GM19372 (cell line): ENCODE measurements at regions not wholly inside any gene's neighbourhood (a gene's known extent, or its start where the extent isn't known, plus 50 kb on each side); places are given as distances from the start of the nearest gene placed in this dataset.

ENCODE experiments used
- ATAC-seq: cut with Tn5 transposase; IDR thresholded peaks from one replicate; pipeline ENCODE4 v1.9.1; 2021; ENCODE audit warnings: mild to moderate bottlenecking, low read depth, moderate library complexity; ENCODE audit not compliant: unreplicated experiment

DNA sequence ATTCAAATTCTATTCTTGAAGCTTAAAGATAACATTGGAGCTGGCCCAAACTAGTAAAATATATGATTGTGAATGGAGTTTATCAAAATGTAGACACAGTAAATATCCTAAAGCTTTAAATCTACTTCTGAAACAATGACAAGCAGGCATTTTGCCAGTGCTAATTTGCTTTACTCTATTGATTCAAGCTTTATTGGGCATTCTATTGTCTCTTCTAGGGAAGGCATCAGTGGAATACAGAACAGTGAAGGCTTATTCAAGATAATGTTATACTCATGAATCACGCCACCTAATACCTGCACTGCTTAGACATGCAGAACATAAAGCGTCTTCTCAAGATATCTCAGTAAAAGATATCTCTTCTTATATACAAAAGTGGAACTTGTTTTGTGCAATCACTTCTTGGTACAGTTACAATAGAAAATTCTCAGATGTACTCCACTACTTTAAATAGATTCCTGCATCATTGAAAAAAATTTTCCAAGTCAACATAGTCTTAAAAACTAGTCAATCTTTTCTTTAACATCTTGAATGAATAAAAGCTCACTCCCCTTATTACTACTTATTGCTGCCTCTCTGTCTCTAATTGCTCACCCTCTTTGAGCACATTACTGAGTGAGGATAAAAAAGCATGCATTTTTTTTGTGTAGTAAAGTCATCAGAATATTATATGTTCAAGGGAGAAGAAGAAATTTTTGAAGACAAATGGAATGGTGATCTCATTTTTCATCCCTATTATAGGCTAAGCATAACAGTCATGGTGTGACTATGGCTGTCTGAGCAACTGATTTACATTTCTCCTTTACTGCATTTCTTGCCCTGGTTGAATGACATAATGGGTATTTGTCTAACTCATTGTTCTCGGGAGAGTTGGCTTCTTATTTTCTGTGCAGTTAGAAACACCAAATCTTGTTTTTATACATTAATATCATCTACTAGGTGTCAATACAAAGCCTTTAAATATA lies 98.0 kb upstream of the E2F7 start:
- ATAC-seq = no peak

- no peak for ATAC-seq
These were observed 96.6 kb upstream of the E2F7 start for GRCh38 chr12:77161944-77162343.

- ATAC-seq = no peak
These were observed 95.6 kb upstream of the E2F7 start for GRCh38 chr12:77160931-77161330.

- ATAC-seq = no peak
These were observed 88.3 kb upstream of the E2F7 start for GRCh38 chr12:77153706-77154105.

DNA sequence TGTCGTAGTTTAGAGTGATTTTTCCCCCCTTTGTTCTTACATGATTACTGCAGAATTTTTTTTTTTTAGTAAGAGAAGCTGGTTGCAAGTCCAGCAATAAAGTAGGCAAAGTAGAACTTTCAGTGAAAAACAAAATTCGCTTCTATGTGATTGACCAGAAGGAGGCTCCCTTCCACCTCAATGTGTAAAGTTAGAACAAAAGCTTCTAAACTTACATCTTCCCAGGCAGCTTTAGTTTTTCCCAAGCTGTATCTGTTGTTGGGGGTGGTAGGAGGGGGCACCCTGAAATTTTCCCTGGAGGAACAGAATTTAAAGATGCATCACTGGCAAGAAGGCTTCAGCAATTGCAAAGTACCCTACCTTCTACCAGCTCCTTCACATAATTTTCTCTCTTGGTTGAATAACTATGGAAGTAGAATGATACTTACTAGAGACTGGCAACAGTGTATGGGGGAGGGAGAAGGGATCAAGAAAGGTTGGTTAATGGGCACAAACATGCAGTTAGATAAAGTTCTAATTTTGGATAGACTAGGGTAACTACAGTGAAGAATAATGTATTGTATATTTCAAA lies 87.3 kb upstream of the E2F7 start:
- ATAC-seq = no peak

DNA sequence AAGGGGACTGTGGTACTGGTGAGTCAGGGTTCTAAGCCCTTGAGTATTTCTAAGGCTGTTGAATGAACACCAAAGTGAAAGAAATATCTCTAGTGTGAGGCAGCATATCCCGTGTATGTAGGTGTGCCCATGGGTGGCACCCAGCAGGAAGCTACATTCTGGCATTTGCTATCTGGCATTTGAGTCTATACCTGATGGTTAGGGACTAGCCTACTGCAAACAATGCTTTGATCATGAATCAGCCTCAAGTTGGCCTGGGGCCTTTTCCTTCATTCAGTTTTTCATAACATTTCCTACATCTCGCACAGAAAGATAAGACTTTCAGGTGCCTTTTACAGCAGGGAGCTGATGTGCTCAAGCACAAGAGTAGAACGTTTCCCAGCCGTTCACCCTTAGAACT lies 85.7 kb upstream of the E2F7 start:
- no peak for ATAC-seq

DNA sequence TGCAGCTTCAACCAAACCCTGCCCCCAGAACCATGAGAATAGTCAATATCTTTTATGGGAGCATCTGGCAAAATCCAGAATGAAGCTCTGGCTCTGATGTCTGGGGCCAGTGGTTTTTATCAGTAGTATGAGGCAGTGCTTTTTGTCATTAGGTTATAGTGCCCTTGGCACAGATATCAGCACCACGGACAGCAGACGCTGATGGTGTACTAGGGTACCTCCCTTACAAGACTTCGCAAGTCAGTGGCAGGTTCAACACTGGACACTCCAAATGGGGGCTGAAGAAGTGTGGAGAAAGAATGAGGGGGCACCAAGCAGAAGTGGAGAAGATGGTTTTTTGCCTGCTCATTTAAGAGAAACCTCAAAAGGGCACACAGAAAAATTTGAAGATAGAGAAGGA lies 68.2 kb upstream of the E2F7 start:
- no peak for ATAC-seq

DNA sequence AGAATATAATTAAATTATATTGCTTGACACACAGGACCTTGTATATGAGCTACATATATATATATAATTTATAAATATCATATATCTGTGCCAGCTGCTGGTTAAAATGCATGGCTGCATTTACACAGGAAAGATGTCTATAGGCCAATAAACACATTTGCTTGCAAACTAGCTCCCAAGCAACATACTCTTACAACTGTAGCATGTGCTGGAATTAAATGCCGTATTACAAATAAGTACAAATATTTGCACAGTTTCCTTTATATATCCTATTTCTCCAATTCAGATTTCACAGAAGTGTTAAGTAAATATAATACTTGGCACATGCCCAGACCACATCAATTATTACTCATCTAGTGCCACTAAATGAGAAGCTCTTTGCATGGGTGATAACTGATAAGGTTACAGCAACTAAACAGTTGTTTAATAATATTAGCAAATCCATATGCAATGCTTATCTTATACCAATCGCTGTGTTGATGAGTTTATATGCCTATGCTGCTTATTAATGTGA lies 66.7 kb upstream of the E2F7 start:
- ATAC-seq = no peak

DNA sequence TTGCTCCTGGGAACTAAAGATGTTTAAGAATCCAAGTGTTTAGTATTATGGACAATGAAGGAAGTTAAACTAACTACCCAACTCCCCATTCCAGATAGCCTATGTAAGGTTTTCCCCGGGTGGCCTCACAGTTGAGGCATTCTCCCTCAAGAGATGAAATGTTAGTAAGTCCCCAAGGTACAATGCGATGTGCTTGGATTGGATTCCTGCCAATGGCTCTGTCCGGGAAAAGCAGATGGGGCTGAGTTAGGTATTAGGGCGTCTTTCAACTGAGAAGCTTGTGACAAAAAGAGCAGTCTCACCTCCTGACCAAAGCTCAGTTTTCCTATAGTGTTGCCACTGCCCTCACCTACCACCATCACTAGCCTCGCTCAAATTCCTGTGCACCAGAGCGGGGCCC lies 64.8 kb upstream of the E2F7 start:
- ATAC-seq = no peak

DNA sequence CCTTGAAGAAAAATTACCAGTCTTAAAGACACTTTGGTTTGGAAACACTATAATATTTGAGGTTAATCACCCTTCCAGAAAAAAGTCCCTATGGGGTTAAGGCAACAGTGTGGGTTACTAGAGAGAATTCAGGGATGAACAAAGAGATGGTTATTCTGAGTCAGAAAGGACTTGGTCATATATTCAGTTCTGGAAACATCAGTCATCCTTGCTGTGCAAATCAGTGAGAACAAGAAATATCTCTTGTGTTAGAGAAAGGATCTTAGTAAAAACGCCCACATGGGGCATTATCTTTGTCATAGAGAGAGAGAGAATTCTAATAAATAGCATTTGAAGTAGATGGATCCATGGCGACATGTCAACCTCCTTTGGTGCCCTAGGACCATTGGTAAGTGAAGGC lies 59.4 kb upstream of the E2F7 start:
- no peak for ATAC-seq

DNA sequence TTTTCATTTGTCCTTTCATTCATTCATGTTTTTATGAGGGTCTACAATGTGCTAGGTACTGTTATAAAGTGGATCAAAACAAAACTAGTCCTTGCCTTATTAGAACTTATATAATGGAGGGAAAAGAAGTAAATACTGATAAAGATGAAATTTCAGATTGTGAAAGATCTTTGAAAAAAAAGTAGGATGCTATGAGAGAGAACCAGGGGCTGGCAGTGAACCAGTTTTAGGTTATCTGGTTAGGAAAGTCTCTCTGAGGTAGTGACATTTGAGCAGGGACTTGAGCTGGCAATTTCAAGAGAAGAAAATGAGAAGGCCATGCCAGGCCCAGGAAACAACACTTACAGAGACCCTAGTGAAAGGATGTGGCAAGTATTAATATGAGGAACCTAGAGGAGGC lies 57.3 kb upstream of the E2F7 start:
- ATAC-seq = no peak

GRCh38 chr12:77122236-77122635 lies 56.9 kb upstream of the E2F7 start:
- ATAC-seq = no peak

DNA sequence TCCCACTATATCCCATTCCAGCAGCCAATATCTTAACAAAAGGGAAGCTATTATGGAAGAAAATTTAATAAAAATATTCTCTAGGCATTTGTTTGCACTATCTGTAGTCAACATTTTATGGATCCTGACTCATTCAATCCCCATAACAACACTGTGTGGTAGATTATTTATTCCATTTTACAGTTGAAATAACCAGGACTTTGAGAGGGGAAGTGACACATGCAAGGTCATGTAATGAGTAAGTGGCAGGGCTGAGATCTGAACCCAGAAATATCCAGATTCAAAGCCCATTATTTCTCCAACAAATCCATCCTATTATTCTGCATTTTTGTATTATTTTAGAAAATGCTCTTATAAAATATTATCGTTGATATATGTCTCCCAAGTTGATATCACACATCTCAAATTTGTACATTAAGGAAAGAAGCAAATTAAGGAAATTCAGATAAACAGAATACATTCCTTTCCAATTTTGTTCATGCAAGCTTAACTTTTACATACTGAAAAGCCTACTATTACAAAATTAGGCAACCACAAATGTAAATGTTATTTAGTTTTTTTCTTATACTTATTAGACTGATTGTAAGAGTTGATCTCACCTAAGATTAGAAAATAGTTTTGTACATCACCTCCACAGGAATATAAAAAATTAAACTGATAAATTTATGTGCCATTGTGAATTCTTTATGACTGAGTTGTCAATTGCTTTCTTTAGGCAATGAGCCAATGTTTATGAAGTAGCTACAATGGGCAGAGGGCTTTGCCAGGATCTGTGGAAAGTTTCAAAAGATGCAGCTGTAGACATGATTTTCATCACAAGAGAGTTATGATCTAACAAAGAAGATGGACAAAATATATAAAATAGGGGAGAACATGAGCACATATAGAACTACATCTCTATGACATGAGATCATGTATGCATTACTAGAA lies 55.1 kb upstream of the E2F7 start:
- no peak for ATAC-seq

DNA sequence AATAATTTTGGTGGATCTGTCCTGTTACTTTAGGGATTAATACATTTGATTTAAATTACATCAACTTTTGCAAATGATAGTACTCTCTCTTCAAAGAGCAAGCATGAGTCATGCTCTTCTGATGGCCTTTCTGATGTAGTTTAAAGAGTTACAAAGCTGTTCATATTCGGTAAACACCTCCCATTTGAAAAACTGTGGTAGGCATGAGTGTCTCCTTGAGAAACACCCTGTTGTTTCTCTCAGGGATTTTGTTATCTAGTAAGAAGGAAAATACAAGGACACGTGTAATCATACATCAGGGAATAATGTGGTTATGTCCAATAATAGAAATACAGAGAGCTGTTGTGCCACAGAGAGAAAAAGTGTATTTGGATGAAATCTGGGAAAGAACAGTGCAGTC lies 53.3 kb upstream of the E2F7 start:
- ATAC-seq = no peak

DNA sequence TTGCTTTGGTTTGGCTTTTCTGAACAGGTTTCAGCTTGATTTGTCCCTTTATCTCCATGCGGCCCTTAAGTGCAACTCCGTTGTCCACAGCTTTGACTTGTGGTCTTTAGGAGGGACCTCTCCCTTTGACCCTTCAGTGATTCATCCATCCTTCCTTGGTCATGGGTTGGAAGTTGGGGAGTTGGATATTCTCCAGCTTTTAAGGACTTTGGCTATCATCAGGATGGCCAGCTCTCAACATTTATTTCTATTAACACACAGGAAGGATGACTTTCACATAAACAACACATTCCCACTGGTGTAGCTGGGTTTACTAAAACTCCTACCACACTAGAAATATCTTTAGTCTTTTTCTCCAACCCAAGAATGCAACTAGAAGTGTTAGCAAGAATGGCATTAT lies 50.9 kb upstream of the E2F7 start:
- ATAC-seq = no peak

GRCh38 chr12:77115471-77115870 lies 50.1 kb upstream of the E2F7 start:
- ATAC-seq = no peak
